Activated naive CD8-positive, alpha-beta T cell treated with anti-CD3 and anti-CD28 coated beads for 36 hours (primary cell): ENCODE measurements at regions not wholly inside any gene's neighbourhood (a gene's known extent, or its start where the extent isn't known, plus 50 kb on each side); places are given as distances from the start of the nearest gene placed in this dataset.
"Not testable (repeated sequence)": the region's sequence is repeated elsewhere in the genome, so short reads cannot be mapped to it uniquely, and the experiment has no call there.

Source experiments
- DNase-seq: peaks from one replicate; pipeline ENCODE4 v3.0.0; 2021
- H3K27ac Mint-ChIP-seq: one replicate; pipeline ENCODE4 v1.8.0; 2022; ENCODE audit warnings: mild to moderate bottlenecking, moderate library complexity, mixed read lengths
- H3K27me3 Mint-ChIP-seq: one replicate; pipeline ENCODE4 v1.8.0; 2022; ENCODE audit warnings: mild to moderate bottlenecking, mixed read lengths
- H3K36me3 Mint-ChIP-seq: one replicate; pipeline ENCODE4 v1.8.0; 2021; ENCODE audit warnings: mild to moderate bottlenecking, mixed read lengths
- H3K4me1 Mint-ChIP-seq: one replicate; pipeline ENCODE4 v1.8.0; 2021; ENCODE audit warnings: mixed read lengths
- H3K4me3 Mint-ChIP-seq: one replicate; pipeline ENCODE4 v1.8.0; 2022; ENCODE audit warnings: mild to moderate bottlenecking, moderate library complexity, mixed read lengths
- H3K9me3 Mint-ChIP-seq: one replicate; pipeline ENCODE4 v1.8.0; 2022; ENCODE audit warnings: mixed read lengths

DNA sequence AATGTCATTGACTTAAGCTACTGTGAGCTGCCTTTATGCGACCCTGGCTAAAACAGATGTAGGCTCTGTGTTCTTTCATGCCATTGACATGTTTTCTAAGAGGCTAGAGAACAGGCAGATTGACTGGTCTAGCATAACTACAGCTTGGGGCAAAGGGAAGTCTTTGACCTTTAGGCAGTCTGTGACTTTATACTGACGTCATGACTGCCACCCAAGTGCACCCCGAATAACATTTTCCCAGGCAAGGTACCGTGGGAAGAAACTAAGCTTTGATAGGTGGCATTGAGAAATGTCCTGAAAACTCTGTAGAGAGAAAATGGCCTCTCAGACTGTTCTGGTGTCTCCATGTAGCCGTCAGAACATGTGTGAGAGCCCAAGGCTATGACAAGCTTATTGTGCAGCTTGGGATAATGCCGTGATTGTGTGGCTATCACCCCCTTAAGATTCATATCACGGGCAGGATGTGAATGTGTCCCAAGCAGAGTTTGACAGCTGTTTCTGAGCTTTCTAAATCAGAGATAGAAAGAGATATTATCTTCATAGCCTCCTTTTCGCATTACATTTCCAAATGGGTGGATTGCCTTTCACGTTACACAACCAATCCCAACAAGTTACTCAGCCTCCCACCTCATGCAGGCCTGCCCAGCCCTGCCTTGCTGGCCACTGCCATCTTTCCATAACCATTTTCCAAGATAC, 672.2 kb upstream of the ACVR2A start:
- no peaks in the 10 kb centered on the region for H3K4me1 Mint-ChIP-seq
- peaks cover 13% of the 10 kb centered on the region for H3K27me3 Mint-ChIP-seq
- no peaks in the 10 kb centered on the region for H3K9me3 Mint-ChIP-seq
- DNase-seq, result no peak
- H3K27ac Mint-ChIP-seq, result no peak overlapping the region
- H3K36me3 Mint-ChIP-seq, result no peaks in the 10 kb centered on the region
- no peak overlapping the region for H3K4me3 Mint-ChIP-seq

DNA sequence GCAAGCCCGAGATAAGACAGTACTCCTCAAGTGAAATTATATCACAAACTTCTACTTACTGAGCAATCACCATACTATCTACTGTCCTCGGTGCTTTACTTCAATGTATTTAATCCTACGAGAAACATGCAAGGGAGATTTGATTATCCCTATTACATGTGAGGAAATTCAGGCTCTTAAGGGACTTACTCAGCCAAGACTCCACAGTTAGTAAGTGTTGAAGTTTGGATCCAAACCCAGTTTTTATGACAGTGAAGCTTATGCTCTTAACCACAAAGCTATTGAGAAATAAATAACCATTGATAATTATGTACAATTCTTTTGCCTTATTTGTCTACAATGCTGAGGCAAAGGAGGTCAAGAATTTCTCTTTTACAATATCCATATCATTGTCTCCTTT, 672.9 kb upstream of the ACVR2A start:
- Mint-ChIP-seq H3K4me1 (no peaks in the 10 kb centered on the region), H3K4me3 (no peak overlapping the region), H3K27ac (no peak overlapping the region), H3K9me3 (no peaks in the 10 kb centered on the region), H3K36me3 (no peaks in the 10 kb centered on the region), H3K27me3 (peaks cover 13% of the 10 kb centered on the region)
- no peak for DNase-seq

DNA sequence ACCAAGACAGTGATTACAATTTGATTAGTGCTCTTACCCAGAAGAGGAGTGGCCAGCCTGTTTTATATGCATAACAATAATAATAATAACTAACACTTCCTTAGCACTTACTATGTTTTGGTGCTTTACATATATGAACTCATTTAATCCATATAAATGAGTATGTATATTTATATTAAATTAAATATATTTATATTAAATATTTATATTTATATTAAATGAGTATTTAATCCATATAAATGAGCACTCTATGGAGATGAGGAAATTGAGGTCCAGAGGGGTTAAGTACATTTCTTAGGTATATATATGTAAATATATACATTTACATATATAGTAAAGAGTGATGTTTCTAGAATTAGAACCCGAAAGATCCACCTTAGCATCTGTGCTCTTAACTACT, 673.9 kb upstream of the ACVR2A start:
- no peak overlapping the region for H3K27ac Mint-ChIP-seq
- no peaks in the 10 kb centered on the region for H3K9me3 Mint-ChIP-seq
- H3K4me1 Mint-ChIP-seq, result no peaks in the 10 kb centered on the region
- DNase-seq, result no peak
- H3K4me3 Mint-ChIP-seq, result no peak overlapping the region
- no peaks in the 10 kb centered on the region for H3K36me3 Mint-ChIP-seq
- peaks cover 13% of the 10 kb centered on the region for H3K27me3 Mint-ChIP-seq

DNA sequence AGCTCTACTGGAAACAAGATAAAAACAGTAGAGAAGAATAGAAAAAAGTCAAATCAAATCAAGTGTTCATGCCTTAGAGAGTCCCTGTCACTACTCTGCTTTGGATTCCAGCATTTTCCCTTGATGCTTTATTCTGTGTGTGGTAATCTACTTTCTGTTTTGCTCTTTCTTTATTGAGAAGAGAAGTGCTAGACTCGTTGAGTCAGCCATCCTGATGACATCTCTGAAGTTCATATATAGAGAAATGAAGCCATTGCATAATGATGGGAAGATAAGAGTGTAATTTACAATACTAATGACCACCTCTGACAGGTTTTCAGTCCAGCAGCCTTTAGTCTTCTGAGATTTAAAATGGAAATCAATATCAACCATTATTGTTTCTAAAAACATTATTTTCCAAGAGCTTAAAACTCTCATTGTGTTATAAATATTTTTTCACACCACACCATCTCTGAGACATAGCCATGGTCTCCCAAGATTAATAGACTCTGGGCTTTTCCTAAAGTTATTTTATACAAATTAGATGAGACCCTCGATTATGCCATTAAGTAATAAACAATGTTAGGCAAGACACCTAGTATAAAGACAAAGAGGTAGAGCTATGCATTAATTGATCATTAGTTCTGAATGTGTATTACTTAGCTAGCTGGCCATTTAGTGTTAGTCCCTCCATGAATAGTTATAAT, 679.0 kb upstream of the ACVR2A start:
- Mint-ChIP-seq H3K27me3 (peaks cover 14% of the 10 kb centered on the region), H3K4me1 (no peaks in the 10 kb centered on the region), H3K9me3 (no peaks in the 10 kb centered on the region), H3K36me3 (no peaks in the 10 kb centered on the region), H3K4me3 (no peak overlapping the region), H3K27ac (no peak overlapping the region)
- DNase-seq, result no peak

DNA sequence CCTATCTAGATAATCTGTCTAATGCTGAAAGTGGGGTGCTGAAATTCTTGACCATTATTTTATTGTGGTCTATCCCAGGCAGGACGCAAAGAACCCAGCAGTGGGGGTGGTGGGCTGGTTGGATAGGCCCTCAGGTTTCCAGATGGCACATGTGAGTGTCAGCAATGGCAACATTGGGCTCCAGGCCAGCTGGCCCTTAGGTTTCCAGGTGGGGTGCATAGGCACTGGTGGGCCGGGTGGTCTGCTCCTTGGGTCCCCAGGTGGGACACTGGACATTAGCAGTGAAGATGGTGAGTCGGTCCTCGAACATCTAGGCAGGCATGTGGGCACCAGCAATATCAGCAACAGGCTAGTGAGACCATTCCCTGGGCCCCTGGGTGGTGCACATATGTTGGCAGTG, 680.3 kb upstream of the ACVR2A start:
- no peaks in the 10 kb centered on the region for H3K9me3 Mint-ChIP-seq
- peaks cover 11% of the 10 kb centered on the region for H3K27me3 Mint-ChIP-seq
- H3K27ac Mint-ChIP-seq, result no peak overlapping the region
- DNase-seq, result no peak
- no peaks in the 10 kb centered on the region for H3K4me1 Mint-ChIP-seq
- no peak overlapping the region for H3K4me3 Mint-ChIP-seq
- H3K36me3 Mint-ChIP-seq, result no peaks in the 10 kb centered on the region

DNA sequence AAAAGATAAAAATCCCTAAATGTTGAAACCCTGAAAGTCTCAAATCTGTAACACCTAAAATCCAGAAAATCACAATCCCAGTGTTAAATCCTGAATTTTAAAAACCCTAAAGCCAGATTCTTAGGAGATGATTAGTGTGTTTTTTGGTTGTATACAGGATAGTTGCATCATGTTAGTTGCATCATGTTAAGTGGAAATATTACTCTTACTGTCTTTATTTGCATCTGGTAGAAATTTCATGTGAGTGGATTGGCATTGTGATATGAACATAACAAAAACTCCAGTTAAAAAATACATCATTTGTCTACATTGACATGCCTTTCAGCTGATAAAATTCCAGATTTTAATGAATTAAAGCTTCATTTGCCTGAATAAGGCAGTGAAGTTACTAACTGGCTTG, 683.1 kb upstream of the ACVR2A start:
- Mint-ChIP-seq H3K36me3 (no peaks in the 10 kb centered on the region), H3K4me1 (no peaks in the 10 kb centered on the region), H3K4me3 (no peak overlapping the region), H3K9me3 (no peaks in the 10 kb centered on the region), H3K27ac (no peak overlapping the region), H3K27me3 (peaks cover 5% of the 10 kb centered on the region)
- no peak for DNase-seq

DNA sequence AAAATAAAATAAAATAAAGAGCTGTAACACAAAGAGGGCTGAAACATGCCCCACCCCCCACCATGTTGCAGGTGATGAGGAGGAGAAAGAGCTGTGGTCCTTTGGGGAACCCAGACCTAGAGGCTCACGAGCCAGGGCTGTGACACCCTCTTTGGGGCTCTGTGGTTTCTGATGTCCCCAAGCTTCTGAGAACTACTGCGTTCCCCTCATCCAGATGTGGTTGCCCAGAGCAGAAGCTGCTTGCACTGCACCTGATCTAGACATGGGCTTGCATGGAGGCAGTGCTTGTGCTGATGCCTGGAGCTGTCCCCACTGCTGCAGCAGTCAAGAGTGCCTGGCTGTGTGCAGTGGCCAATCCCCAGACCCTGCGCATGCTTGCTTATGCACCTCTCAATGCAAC, 687.9 kb upstream of the ACVR2A start:
- H3K9me3 Mint-ChIP-seq, result peaks cover 2% of the 10 kb centered on the region
- H3K36me3 Mint-ChIP-seq, result no peaks in the 10 kb centered on the region
- H3K27ac Mint-ChIP-seq, result no peak overlapping the region
- H3K4me3 Mint-ChIP-seq, result no peak overlapping the region
- DNase-seq, result no peak
- no peaks in the 10 kb centered on the region for H3K4me1 Mint-ChIP-seq
- H3K27me3 Mint-ChIP-seq, result no peaks in the 10 kb centered on the region

DNA sequence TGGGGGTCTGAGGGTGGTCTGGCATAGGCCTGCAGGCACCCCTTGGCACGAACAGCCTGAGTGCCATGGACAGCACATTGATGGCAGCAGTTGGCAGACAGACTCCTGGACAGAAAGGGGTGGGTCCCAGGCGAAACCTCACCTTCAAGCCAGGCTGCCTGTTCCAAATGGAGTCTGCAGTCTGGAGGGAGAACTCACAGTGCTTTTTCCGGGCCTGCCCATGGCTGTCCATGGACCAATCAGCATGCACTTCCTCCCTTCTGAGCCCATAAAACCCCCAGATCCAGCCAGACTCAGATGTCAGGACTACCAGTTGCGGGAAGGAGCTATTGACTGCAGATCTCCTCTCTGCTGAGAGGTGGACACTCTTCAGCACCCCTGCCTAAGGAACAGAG, 694.6 kb upstream of the ACVR2A start:
- Mint-ChIP-seq H3K9me3 (peaks cover 2% of the 10 kb centered on the region), H3K4me1 (no peaks in the 10 kb centered on the region), H3K27me3 (peaks cover 3% of the 10 kb centered on the region), H3K36me3 (no peaks in the 10 kb centered on the region), H3K27ac (no peak overlapping the region), H3K4me3 (no peak overlapping the region)
- DNase-seq, result no peak

DNA sequence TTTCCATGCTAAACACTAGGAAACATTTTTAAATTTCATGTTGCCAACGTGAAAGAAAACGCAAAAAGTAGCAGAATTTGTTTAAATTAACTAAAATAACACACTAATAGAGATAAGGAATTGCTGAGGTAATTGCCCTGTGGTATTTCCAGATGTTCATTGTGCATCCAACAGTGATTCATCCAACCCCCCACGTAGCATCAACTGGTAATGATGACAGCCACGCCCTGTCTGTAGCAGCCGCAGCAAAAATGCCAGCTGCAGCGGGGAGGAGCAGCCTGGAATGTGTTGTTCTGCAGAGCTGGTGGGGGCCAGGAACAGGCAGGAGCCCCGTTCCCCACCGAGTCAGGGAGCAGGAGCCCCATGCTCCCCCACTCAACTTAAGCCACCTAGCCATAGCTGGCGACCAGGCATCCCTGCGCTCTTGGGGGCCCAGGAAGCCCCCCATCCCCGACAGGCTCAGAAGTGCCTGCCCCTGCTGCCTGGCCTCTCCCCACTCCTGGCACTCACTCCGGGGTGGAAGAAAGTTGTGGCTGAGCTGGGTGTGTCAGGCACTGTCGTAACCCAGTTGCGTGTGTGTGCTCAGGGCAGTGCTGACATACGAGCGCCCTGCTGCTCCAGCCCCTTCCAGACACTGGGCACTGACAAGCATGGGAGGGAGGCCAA, 695.1 kb upstream of the ACVR2A start:
- Mint-ChIP-seq H3K4me3 (no peak overlapping the region), H3K36me3 (no peaks in the 10 kb centered on the region), H3K27me3 (peaks cover 3% of the 10 kb centered on the region), H3K9me3 (peaks cover 2% of the 10 kb centered on the region), H3K4me1 (no peaks in the 10 kb centered on the region), H3K27ac (no peak overlapping the region)
- DNase-seq, result no peak

DNA sequence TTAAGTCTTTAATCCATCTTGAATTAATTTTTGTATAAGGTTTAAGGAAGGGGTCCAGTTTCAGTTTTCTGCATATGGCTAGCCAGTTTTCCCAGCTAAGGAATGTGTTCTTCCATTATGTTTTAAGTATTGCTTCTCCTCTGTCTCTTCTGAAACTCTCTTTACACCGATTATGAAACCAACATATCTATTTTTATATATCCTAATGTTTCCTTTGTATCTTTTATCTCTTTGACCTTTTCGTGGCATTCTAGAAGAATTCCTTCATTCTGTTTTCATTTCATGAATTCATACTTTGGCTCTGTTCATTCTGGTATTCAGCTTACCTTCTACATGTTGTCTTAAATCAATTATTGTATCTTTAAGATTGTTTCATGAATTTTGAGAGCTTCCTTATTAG, 697.0 kb upstream of the ACVR2A start:
- no peaks in the 10 kb centered on the region for H3K4me1 Mint-ChIP-seq
- DNase-seq, result no peak
- H3K27ac Mint-ChIP-seq, result no peak overlapping the region
- H3K4me3 Mint-ChIP-seq, result no peak overlapping the region
- no peaks in the 10 kb centered on the region for H3K36me3 Mint-ChIP-seq
- peaks cover 2% of the 10 kb centered on the region for H3K9me3 Mint-ChIP-seq
- peaks cover 3% of the 10 kb centered on the region for H3K27me3 Mint-ChIP-seq

DNA sequence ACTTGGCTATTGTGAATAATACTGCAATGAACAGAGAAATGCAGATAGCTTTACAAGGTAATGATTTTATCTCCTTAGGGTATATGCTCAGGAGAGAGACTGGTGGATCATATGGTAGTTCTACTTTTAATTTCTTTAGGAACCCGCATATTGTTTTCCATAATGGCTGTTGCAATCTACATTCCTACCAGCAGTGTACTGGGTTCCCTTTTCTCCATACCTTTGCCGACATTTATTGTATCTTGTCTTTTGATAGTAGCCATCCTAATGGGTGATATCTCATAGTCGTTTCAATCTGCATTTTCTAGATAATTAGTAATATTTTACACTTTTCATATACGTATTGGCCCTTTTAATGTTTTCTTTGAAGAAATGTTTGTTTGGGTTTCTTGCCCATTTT, 702.9 kb upstream of the ACVR2A start:
- no peaks in the 10 kb centered on the region for H3K36me3 Mint-ChIP-seq
- H3K4me1 Mint-ChIP-seq, result no peaks in the 10 kb centered on the region
- DNase-seq, result no peak
- H3K27me3 Mint-ChIP-seq, result no peaks in the 10 kb centered on the region
- H3K27ac Mint-ChIP-seq, result no peak overlapping the region
- H3K9me3 Mint-ChIP-seq, result no peaks in the 10 kb centered on the region
- no peak overlapping the region for H3K4me3 Mint-ChIP-seq

DNA sequence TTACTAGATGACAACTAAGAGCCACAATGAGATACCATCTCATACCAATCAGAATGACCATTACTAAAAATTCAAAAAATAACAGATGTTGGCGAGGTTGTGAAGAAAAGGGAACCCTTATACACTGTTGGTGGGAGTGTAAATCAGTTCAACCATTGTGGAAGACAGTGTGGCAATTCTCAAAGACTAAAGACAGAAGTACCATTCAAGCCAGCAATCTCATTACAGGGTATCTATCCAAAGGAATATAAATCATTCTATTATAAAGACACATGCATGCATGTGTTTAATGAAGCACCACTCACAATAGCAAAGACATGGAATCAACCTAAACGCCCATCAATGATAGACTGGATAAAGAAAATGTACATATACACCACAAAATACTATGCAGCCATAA, 705.1 kb upstream of the ACVR2A start:
- not testable (repeated sequence) for H3K36me3 Mint-ChIP-seq, H3K4me1 Mint-ChIP-seq, H3K27ac Mint-ChIP-seq, H3K4me3 Mint-ChIP-seq, DNase-seq, H3K9me3 Mint-ChIP-seq, H3K27me3 Mint-ChIP-seq

DNA sequence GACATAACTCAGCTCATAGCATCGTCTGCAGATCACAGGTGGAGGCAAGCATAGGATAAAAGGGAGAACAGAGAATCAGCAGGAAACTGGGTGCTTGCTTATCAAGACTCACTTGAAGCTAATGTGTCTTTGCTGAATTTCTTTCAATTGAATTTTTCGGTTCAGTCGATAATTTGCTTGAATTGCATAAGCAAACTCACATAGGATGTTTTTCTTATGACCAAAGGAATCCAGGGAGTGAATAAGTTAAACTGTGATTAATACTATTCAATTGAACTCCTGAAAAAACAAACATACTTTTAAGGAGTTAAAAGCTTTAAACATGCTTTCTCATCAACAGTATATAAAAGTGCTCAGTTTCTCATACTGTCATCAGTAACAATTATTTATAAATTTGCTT, 707.1 kb upstream of the ACVR2A start:
- H3K4me1 Mint-ChIP-seq, result no peaks in the 10 kb centered on the region
- H3K27ac Mint-ChIP-seq, result no peak overlapping the region

DNA sequence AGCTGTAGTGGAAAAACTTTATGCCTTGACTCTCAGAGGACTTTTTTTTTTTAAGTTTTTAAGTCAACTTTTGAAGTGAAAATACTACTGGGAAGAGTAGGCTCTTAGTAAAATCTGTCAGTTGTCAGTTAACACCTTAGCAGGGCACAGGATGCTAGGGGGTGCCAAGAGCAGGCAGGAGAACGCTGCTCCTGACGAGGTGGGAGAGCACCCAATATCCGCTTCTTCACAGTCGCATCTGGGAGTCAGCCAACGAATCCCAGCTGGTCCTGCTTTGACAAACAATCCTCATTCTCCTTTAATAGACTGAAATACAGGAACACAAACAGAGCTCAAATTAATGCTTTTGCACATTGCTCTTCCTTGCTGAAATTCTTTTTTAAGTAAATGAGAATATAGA, 709.5 kb upstream of the ACVR2A start:
- no peak overlapping the region for H3K4me3 Mint-ChIP-seq
- H3K4me1 Mint-ChIP-seq, result no peaks in the 10 kb centered on the region
- no peaks in the 10 kb centered on the region for H3K36me3 Mint-ChIP-seq
- H3K27me3 Mint-ChIP-seq, result peaks cover 3% of the 10 kb centered on the region
- no peaks in the 10 kb centered on the region for H3K9me3 Mint-ChIP-seq
- no peak for DNase-seq
- H3K27ac Mint-ChIP-seq, result no peak overlapping the region

More for the DNA sequence above, 707.1 kb upstream of the ACVR2A start:
- Mint-ChIP-seq H3K27me3 (no peaks in the 10 kb centered on the region), H3K9me3 (no peaks in the 10 kb centered on the region), H3K4me3 (no peak overlapping the region), H3K36me3 (no peaks in the 10 kb centered on the region)
- no peak for DNase-seq

DNA sequence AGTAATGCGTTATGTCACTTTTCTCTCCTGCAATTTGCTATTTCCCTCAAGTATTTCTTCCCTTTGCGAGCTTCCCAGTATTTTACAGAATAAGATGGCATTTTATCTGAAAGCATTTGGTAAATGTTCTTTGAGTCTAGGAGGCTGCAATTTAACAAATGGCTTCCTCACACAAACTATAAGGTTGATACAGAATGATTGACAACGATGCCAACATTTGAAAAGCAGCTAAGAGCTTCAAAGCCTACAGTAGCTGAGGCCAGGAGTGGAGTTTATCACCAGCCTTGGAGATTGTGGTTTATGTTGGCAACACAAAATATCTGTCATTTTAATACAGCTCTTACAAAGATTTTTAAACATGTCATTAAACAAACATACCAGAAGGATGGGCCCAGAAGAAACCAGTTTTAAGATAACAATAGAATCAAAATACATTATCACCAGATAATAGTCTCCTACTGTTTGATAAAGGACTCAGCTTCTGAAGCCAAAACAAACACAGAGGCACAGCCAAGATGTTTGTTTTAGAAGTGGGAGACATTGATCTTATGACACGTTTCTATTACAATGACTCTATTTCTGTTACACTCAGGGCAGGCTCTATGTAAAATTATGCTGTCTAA, 711.4 kb upstream of the ACVR2A start:
- no peak overlapping the region for H3K4me3 Mint-ChIP-seq
- no peaks in the 10 kb centered on the region for H3K4me1 Mint-ChIP-seq
- no peaks in the 10 kb centered on the region for H3K36me3 Mint-ChIP-seq
- no peak for DNase-seq
- H3K27ac Mint-ChIP-seq, result no peak overlapping the region
- H3K9me3 Mint-ChIP-seq, result no peaks in the 10 kb centered on the region
- H3K27me3 Mint-ChIP-seq, result peaks cover 3% of the 10 kb centered on the region
